RWPE1 (cell line): ENCODE measurements at regions not wholly inside any gene's neighbourhood (a gene's known extent, or its start where the extent isn't known, plus 50 kb on each side); places are given as distances from the start of the nearest gene placed in this dataset.

Experiments used
- CTCF ChIA-PET: fragments of 350-600 bp; sonication (Branson Sonifier 250); formaldehyde crosslinking; extraction: SDS; loops from one replicate; lab custom pipeline; 2021; lab: Yijun Ruan, JAX
- POLR2A ChIA-PET: fragments of 400-600 bp; formaldehyde crosslinking; extraction: SDS; loops from one replicate; lab custom pipeline; 2020; ENCODE audit warnings: antibody characterized with exemption; ENCODE audit not compliant: low non-redundant PET; lab: Yijun Ruan, JAX
- DNase-seq: peaks from one replicate; pipeline ENCODE4 v3.0.0; 2012; ENCODE audit warnings: low spot score
- H3K27ac ChIP-seq: fragments of 450-650 bp; 2 replicates; pipeline ENCODE4 v1.5.1; 2017
- CTCF ChIP-seq: fragments of 450-650 bp; conservative IDR thresholded peaks from 2 replicates; pipeline ENCODE4 v1.5.1; 2017; ENCODE audit warnings: low read depth, mild to moderate bottlenecking

GRCh38 chr2:5230444-5230843 lies 461.7 kb upstream of the SOX11 start:
- no peak for TF ChIP-seq CTCF
- H3K27ac ChIP-seq, result no peak overlapping the region
- ChIA-PET CTCF (no interaction called here), POLR2A (no interaction called here)
- no peak for DNase-seq

GRCh38 chr2:5230855-5231254 lies 461.3 kb upstream of the SOX11 start:
- CTCF ChIA-PET, result no interaction called here
- DNase-seq, result no peak
- H3K27ac ChIP-seq, result no peak overlapping the region
- TF ChIP-seq CTCF, result no peak
- POLR2A ChIA-PET, result no interaction called here

GRCh38 chr2:5231287-5231686 lies 460.9 kb upstream of the SOX11 start:
- POLR2A ChIA-PET, result no interaction called here
- CTCF ChIA-PET, result no interaction called here
- H3K27ac ChIP-seq, result no peak overlapping the region

GRCh38 chr2:5234563-5234962 lies 457.6 kb upstream of the SOX11 start:
- POLR2A ChIA-PET, result no interaction called here
- no peak overlapping the region for H3K27ac ChIP-seq

More at GRCh38 chr2:5231287-5231686, 460.9 kb upstream of the SOX11 start:
- no peak for TF ChIP-seq CTCF
- no peak for DNase-seq

GRCh38 chr2:5235701-5236100 lies 456.5 kb upstream of the SOX11 start:
- ChIA-PET CTCF (no interaction called here), POLR2A (no interaction called here)
- DNase-seq, result no peak
- H3K27ac ChIP-seq, result no peak overlapping the region
- TF ChIP-seq CTCF, result no peak

More at GRCh38 chr2:5234563-5234962, 457.6 kb upstream of the SOX11 start:
- TF ChIP-seq CTCF, result no peak
- CTCF ChIA-PET, result no interaction called here
- no peak for DNase-seq

GRCh38 chr2:5236249-5236648 lies 455.9 kb upstream of the SOX11 start:
- TF ChIP-seq CTCF, result no peak
- DNase-seq, result no peak
- no peak overlapping the region for H3K27ac ChIP-seq
- CTCF ChIA-PET, result no interaction called here
- POLR2A ChIA-PET, result no interaction called here

- H3K27ac ChIP-seq, result no peak overlapping the region
- TF ChIP-seq CTCF, result no peak
- CTCF ChIA-PET, result interaction anchor here (0.6 kb wide), 1 partner anchor 544 kb away, joined by 3 read pairs; no protein-coding TSS in a partner anchor
- DNase-seq, result no peak
- POLR2A ChIA-PET, result no interaction called here
Measured at GRCh38 chr2:5242751-5243150, 449.4 kb upstream of the SOX11 start.
